PC-9 (cell line): ENCODE measurements at regions not wholly inside any gene's neighbourhood (a gene's known extent, or its start where the extent isn't known, plus 50 kb on each side); places are given as distances from the start of the nearest gene placed in this dataset.

Experiments
- BruUV-seq: library from RNA; stranded (reverse); fragments of 400-500 nt; replicated peaks from 2 replicates; lab custom pipeline; 2021; lab: Mats Ljungman, UMichigan
- CTCF ChIA-PET: fragments of 300-600 bp; sonication (Branson Sonifier 250); formaldehyde crosslinking; loops from one replicate; lab custom pipeline; 2022; ENCODE audit warnings: antibody characterized with exemption; lab: Charles Lee
- POLR2A ChIA-PET: fragments of 300-600 bp; sonication (Branson Sonifier 250); formaldehyde crosslinking; loops from one replicate; lab custom pipeline; 2022; ENCODE audit warnings: antibody characterized with exemption; ENCODE audit not compliant: unreplicated experiment; lab: Charles Lee
- DNase-seq, 2 experiments: peaks; one replicate each; pipeline versions ENCODE4 v3.0.0 to v3.0.0-alpha.2; 2015 to 2022; ENCODE audit warnings: mixed read lengths in 1 of 2
- H2AFZ ChIP-seq: fragments of 200-600 bp; sonication (generic); 2 replicates; pipeline ENCODE4 v1.8.1; 2017; ENCODE audit warnings: antibody characterized with exemption
- H3F3A ChIP-seq: fragments of 200-600 bp; sonication (generic); 2 replicates; pipeline ENCODE4 v1.8.1; 2017; ENCODE audit warnings: antibody characterized with exemption, mild to moderate bottlenecking, low read depth; ENCODE audit not compliant: insufficient read depth
- H3K27ac ChIP-seq: fragments of 200-600 bp; sonication (generic); 2 replicates; pipeline ENCODE4 v1.6.1; 2016; ENCODE audit warnings: mixed run types
- H3K27me3 ChIP-seq: fragments of 200-600 bp; sonication (generic); 2 replicates; pipeline ENCODE4 v1.6.1; 2016; ENCODE audit warnings: low read depth, mixed run types; ENCODE audit not compliant: insufficient read depth
- H3K36me3 ChIP-seq: fragments of 200-600 bp; sonication (generic); 2 replicates; pipeline ENCODE4 v1.6.1; 2016; ENCODE audit warnings: low read depth, mixed run types
- H3K4me1 ChIP-seq: fragments of 200-600 bp; sonication (generic); replicated peaks from 2 replicates; pipeline ENCODE4 v1.6.1; 2016; ENCODE audit warnings: mixed run types; ENCODE audit not compliant: insufficient read depth
- H3K4me2 ChIP-seq: fragments of 200-600 bp; sonication (generic); 2 replicates; pipeline ENCODE4 v1.6.1; 2017; ENCODE audit warnings: mixed run types
- H3K4me3 ChIP-seq: fragments of 200-600 bp; sonication (generic); 2 replicates; pipeline ENCODE4 v1.6.1; 2016; ENCODE audit warnings: mixed run types
- H3K79me2 ChIP-seq: fragments of 200-600 bp; sonication (generic); 2 replicates; pipeline ENCODE4 v1.6.1; 2017; ENCODE audit warnings: low read depth, mixed run types
- H3K9me2 ChIP-seq: fragments of 200-600 bp; sonication (generic); 2 replicates; pipeline ENCODE4 v1.8.1; 2017; ENCODE audit warnings: mild to moderate bottlenecking; ENCODE audit not compliant: insufficient read depth
- H3K9me3 ChIP-seq: fragments of 200-600 bp; sonication (generic); 2 replicates; pipeline ENCODE4 v1.8.1; 2016; ENCODE audit warnings: low read depth; ENCODE audit not compliant: insufficient read depth
- H4K20me1 ChIP-seq: fragments of 200-600 bp; sonication (generic); 2 replicates; pipeline ENCODE4 v1.8.1; 2017; ENCODE audit not compliant: insufficient read depth
- EZH2 ChIP-seq: fragments of 200-600 bp; sonication (generic); IDR thresholded peaks from 2 replicates; pipeline ENCODE4 v1.8.0; 2017; ENCODE audit warnings: antibody characterized with exemption, low read depth
- intact Hi-C: fragments of 100-400 bp; cut with micrococcal nuclease; formaldehyde crosslinking; loops from one replicate; pipeline ENCODE4 v1.10.0; 2022; ENCODE audit not compliant: unreplicated experiment
- TF ChIP-seq, protein P1 (sequence below): fragments of 200-600 bp; sonication (generic); conservative IDR thresholded peaks from 2 replicates; pipeline ENCODE4 v1.6.1; 2017; ENCODE audit warnings: mixed run types, antibody characterized with exemption, mild to moderate bottlenecking, moderate library complexity

DNA sequence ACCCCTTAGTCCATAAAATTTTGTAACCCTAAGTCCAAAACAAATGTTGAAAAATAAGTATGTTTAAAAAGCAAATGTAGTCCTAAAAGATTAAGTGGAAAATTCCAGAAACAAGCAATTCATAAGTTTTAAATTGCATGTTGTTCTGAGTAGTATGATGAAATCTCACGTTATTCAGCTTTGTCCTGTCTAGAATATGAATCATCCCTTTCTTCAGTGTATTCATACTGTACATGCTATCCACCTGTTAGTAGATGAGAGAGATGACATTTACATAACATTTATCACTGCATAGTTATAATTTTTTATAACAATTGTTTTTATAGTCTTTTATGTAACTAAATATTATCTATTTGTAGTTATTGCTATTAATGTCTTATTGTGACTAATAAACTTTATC lies 622.3 kb upstream of the CHORDC1 start:
- no peaks in the 10 kb centered on the region for H3K9me2 ChIP-seq
- no peak overlapping the region for H3K4me2 ChIP-seq
- CTCF ChIA-PET: no interaction called here
- BruUV-seq: no TSS peak
- TF ChIP-seq EZH2: no peak
- TF ChIP-seq, protein P1, sequence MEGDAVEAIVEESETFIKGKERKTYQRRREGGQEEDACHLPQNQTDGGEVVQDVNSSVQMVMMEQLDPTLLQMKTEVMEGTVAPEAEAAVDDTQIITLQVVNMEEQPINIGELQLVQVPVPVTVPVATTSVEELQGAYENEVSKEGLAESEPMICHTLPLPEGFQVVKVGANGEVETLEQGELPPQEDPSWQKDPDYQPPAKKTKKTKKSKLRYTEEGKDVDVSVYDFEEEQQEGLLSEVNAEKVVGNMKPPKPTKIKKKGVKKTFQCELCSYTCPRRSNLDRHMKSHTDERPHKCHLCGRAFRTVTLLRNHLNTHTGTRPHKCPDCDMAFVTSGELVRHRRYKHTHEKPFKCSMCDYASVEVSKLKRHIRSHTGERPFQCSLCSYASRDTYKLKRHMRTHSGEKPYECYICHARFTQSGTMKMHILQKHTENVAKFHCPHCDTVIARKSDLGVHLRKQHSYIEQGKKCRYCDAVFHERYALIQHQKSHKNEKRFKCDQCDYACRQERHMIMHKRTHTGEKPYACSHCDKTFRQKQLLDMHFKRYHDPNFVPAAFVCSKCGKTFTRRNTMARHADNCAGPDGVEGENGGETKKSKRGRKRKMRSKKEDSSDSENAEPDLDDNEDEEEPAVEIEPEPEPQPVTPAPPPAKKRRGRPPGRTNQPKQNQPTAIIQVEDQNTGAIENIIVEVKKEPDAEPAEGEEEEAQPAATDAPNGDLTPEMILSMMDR: no peak
- no peaks in the 10 kb centered on the region; the same call in 1 of the 2 replicates for H3K9me3 ChIP-seq
- no peak overlapping the region for H3K4me3 ChIP-seq
- H3K27me3 ChIP-seq: no peaks in the 10 kb centered on the region
- H3K79me2 ChIP-seq: no peaks in the 10 kb centered on the region
- no peaks in the 10 kb centered on the region for H4K20me1 ChIP-seq
- intact Hi-C loops: no loop called here
- H3F3A ChIP-seq: 0 out of 2 replicates have a peak, but pooled peaks cover 5% of the 10 kb centered on the region
- H3K36me3 ChIP-seq: no peaks in the 10 kb centered on the region
- H3K27ac ChIP-seq: no peak overlapping the region
- H2AFZ ChIP-seq: peak overlapping the region; percentile 37; the same call in 1 of the 2 replicates
- H3K4me1 ChIP-seq: peaks cover 7% of the 10 kb centered on the region
- POLR2A ChIA-PET: no interaction called here
- no peak for DNase-seq

GRCh38 chr11:90844041-90844440 lies 621.2 kb upstream of the CHORDC1 start:
- H3K9me3 ChIP-seq: no peaks in the 10 kb centered on the region; the same call in 1 of the 2 replicates
- H4K20me1 ChIP-seq: no peaks in the 10 kb centered on the region
- H3K79me2 ChIP-seq: no peaks in the 10 kb centered on the region
- no peak overlapping the region for H3K27ac ChIP-seq
- TF ChIP-seq EZH2: no peak
- TF ChIP-seq, protein P1: no peak
- no TSS peak for BruUV-seq
- ChIA-PET POLR2A (no interaction called here), CTCF (no interaction called here)
- H2AFZ ChIP-seq: no peak overlapping the region
- no peaks in the 10 kb centered on the region for H3F3A ChIP-seq
- intact Hi-C loops: no loop called here
- H3K4me1 ChIP-seq: peaks cover 18% of the 10 kb centered on the region
- no peak overlapping the region for H3K4me3 ChIP-seq
- DNase-seq: no peak
- no peaks in the 10 kb centered on the region for H3K27me3 ChIP-seq
- H3K4me2 ChIP-seq: no peak overlapping the region
- no peaks in the 10 kb centered on the region for H3K36me3 ChIP-seq
- H3K9me2 ChIP-seq: no peaks in the 10 kb centered on the region

- no peak overlapping the region for H3K4me3 ChIP-seq
- POLR2A ChIA-PET: no interaction called here
- H3K4me1 ChIP-seq: peaks cover 19% of the 10 kb centered on the region
- H3K9me3 ChIP-seq: no peaks in the 10 kb centered on the region; the same call in 1 of the 2 replicates
- TF ChIP-seq, protein P1: no peak
- TF ChIP-seq EZH2: no peak
- H3K9me2 ChIP-seq: no peaks in the 10 kb centered on the region
- H3K36me3 ChIP-seq: no peaks in the 10 kb centered on the region
- H4K20me1 ChIP-seq: no peaks in the 10 kb centered on the region
- H3K4me2 ChIP-seq: no peak overlapping the region
- intact Hi-C loops: no loop called here
- no peak overlapping the region for H3K27ac ChIP-seq
- H2AFZ ChIP-seq: no peak overlapping the region
- H3K79me2 ChIP-seq: no peaks in the 10 kb centered on the region
- no TSS peak for BruUV-seq
- CTCF ChIA-PET: interaction anchor here (0.9 kb wide), 1 partner anchor 110 kb away, joined by 3 read pairs; no protein-coding TSS in a partner anchor
- DNase-seq: no peak
- no peaks in the 10 kb centered on the region for H3K27me3 ChIP-seq
- no peaks in the 10 kb centered on the region for H3F3A ChIP-seq
These were observed 619.8 kb upstream of the CHORDC1 start for GRCh38 chr11:90842681-90843080.
